Activated naive CD8-positive, alpha-beta T cell treated with anti-CD3 and anti-CD28 coated beads, Interleukin-2, amount 50 U/mL, for 24 hours (primary cell): ENCODE measurements at regions not wholly inside any gene's neighbourhood (a gene's known extent, or its start where the extent isn't known, plus 50 kb on each side); places are given as distances from the start of the nearest gene placed in this dataset.

Experiments
- ATAC-seq: fragments of 150-1000 bp; cut with Tn5 transposase; one replicate; pipeline ENCODE4 v1.10.0; 2021
- DNase-seq: peaks from one replicate; pipeline ENCODE4 v3.0.0; 2021
- H3K27ac Mint-ChIP-seq: one replicate; pipeline ENCODE4 v1.8.0; 2021; ENCODE audit warnings: mild to moderate bottlenecking, mixed read lengths
- H3K27me3 Mint-ChIP-seq: one replicate; pipeline ENCODE4 v1.8.0; 2021; ENCODE audit warnings: mixed read lengths
- H3K36me3 Mint-ChIP-seq: one replicate; pipeline ENCODE4 v1.8.0; 2021; ENCODE audit warnings: low read depth, mixed read lengths
- H3K4me1 Mint-ChIP-seq: one replicate; pipeline ENCODE4 v1.8.0; 2021; ENCODE audit warnings: mixed read lengths
- H3K4me3 Mint-ChIP-seq: one replicate; pipeline ENCODE4 v1.8.0; 2021; ENCODE audit warnings: mild to moderate bottlenecking, moderate library complexity, mixed read lengths
- H3K9me3 Mint-ChIP-seq: one replicate; pipeline ENCODE4 v1.8.0; 2021; ENCODE audit warnings: mixed read lengths

- no peak for DNase-seq
- ATAC-seq: no peak
- Mint-ChIP-seq H3K9me3 (no peaks in the 10 kb centered on the region), H3K27ac (no peak overlapping the region), H3K36me3 (no peaks in the 10 kb centered on the region), H3K27me3 (no peaks in the 10 kb centered on the region), H3K4me1 (no peaks in the 10 kb centered on the region), H3K4me3 (no peak overlapping the region)
Measured at GRCh38 chr10:33803248-33803647, 468.8 kb upstream of the NRP1 start.

GRCh38 chr10:33802566-33802965, 468.1 kb upstream of the NRP1 start:
- Mint-ChIP-seq H3K9me3 (no peaks in the 10 kb centered on the region), H3K27ac (no peak overlapping the region), H3K27me3 (no peaks in the 10 kb centered on the region), H3K36me3 (no peaks in the 10 kb centered on the region), H3K4me1 (no peaks in the 10 kb centered on the region), H3K4me3 (no peak overlapping the region)
- DNase-seq: no peak
- no peak for ATAC-seq

- Mint-ChIP-seq H3K4me3 (no peak overlapping the region), H3K9me3 (no peaks in the 10 kb centered on the region), H3K27me3 (no peaks in the 10 kb centered on the region), H3K4me1 (no peaks in the 10 kb centered on the region), H3K36me3 (no peaks in the 10 kb centered on the region), H3K27ac (no peak overlapping the region)
- DNase-seq (no peak), ATAC-seq (no peak)
Measured at GRCh38 chr10:33801705-33802104, 467.2 kb upstream of the NRP1 start.

GRCh38 chr10:33800986-33801385, 466.5 kb upstream of the NRP1 start:
- no peak overlapping the region for H3K27ac Mint-ChIP-seq
- DNase-seq (no peak), ATAC-seq (no peak)
- H3K27me3 Mint-ChIP-seq: no peaks in the 10 kb centered on the region
- H3K9me3 Mint-ChIP-seq: no peaks in the 10 kb centered on the region
- H3K4me1 Mint-ChIP-seq: no peaks in the 10 kb centered on the region
- no peak overlapping the region for H3K4me3 Mint-ChIP-seq
- H3K36me3 Mint-ChIP-seq: no peaks in the 10 kb centered on the region

- DNase-seq: no peak
- no peaks in the 10 kb centered on the region for H3K4me1 Mint-ChIP-seq
- no peaks in the 10 kb centered on the region for H3K36me3 Mint-ChIP-seq
- H3K4me3 Mint-ChIP-seq: no peak overlapping the region
- no peaks in the 10 kb centered on the region for H3K27me3 Mint-ChIP-seq
- ATAC-seq: no peak
- no peaks in the 10 kb centered on the region for H3K9me3 Mint-ChIP-seq
- no peak overlapping the region for H3K27ac Mint-ChIP-seq
Measured at GRCh38 chr10:33800545-33800944, 466.1 kb upstream of the NRP1 start.

GRCh38 chr10:33799944-33800323, 465.5 kb upstream of the NRP1 start:
- Mint-ChIP-seq H3K27me3 (no peaks in the 10 kb centered on the region), H3K36me3 (no peaks in the 10 kb centered on the region), H3K9me3 (no peaks in the 10 kb centered on the region), H3K4me1 (no peaks in the 10 kb centered on the region), H3K27ac (no peak overlapping the region), H3K4me3 (no peak overlapping the region)
- no peak for ATAC-seq
- no peak for DNase-seq

- ATAC-seq (no peak), DNase-seq (no peak)
- Mint-ChIP-seq H3K27me3 (no peaks in the 10 kb centered on the region), H3K4me3 (no peak overlapping the region), H3K4me1 (no peaks in the 10 kb centered on the region), H3K9me3 (no peaks in the 10 kb centered on the region), H3K36me3 (no peaks in the 10 kb centered on the region), H3K27ac (no peak overlapping the region)
Measured at GRCh38 chr10:33799281-33799943, 464.9 kb upstream of the NRP1 start.

- no peak for DNase-seq
- H3K4me3 Mint-ChIP-seq: no peak overlapping the region
- H3K36me3 Mint-ChIP-seq: no peaks in the 10 kb centered on the region
- H3K27ac Mint-ChIP-seq: no peak overlapping the region
- H3K4me1 Mint-ChIP-seq: no peaks in the 10 kb centered on the region
- ATAC-seq: no peak
- no peaks in the 10 kb centered on the region for H3K9me3 Mint-ChIP-seq
- no peaks in the 10 kb centered on the region for H3K27me3 Mint-ChIP-seq
Measured at GRCh38 chr10:33798754-33799153, 464.3 kb upstream of the NRP1 start.

GRCh38 chr10:33796680-33797079, 462.2 kb upstream of the NRP1 start:
- H3K4me1 Mint-ChIP-seq: no peaks in the 10 kb centered on the region
- no peaks in the 10 kb centered on the region for H3K9me3 Mint-ChIP-seq
- no peak overlapping the region for H3K4me3 Mint-ChIP-seq

GRCh38 chr10:33795529-33795928, 461.1 kb upstream of the NRP1 start:
- Mint-ChIP-seq H3K9me3 (no peaks in the 10 kb centered on the region), H3K27me3 (no peaks in the 10 kb centered on the region), H3K4me3 (no peak overlapping the region), H3K36me3 (no peaks in the 10 kb centered on the region), H3K4me1 (no peaks in the 10 kb centered on the region), H3K27ac (no peak overlapping the region)
- no peak for DNase-seq
- no peak for ATAC-seq

More at GRCh38 chr10:33796680-33797079, 462.2 kb upstream of the NRP1 start:
- Mint-ChIP-seq H3K36me3 (no peaks in the 10 kb centered on the region), H3K27me3 (no peaks in the 10 kb centered on the region), H3K27ac (no peak overlapping the region)
- DNase-seq: no peak
- ATAC-seq: no peak

GRCh38 chr10:33794460-33794859, 460.0 kb upstream of the NRP1 start:
- Mint-ChIP-seq H3K9me3 (no peaks in the 10 kb centered on the region), H3K36me3 (no peaks in the 10 kb centered on the region), H3K27me3 (no peaks in the 10 kb centered on the region), H3K4me3 (no peak overlapping the region), H3K4me1 (no peaks in the 10 kb centered on the region), H3K27ac (no peak overlapping the region)
- DNase-seq (no peak), ATAC-seq (no peak)

- H3K36me3 Mint-ChIP-seq: no peaks in the 10 kb centered on the region
- H3K4me1 Mint-ChIP-seq: no peaks in the 10 kb centered on the region
- no peaks in the 10 kb centered on the region for H3K9me3 Mint-ChIP-seq
- no peaks in the 10 kb centered on the region for H3K27me3 Mint-ChIP-seq
- ATAC-seq (no peak), DNase-seq (no peak)
- H3K4me3 Mint-ChIP-seq: no peak overlapping the region
- H3K27ac Mint-ChIP-seq: no peak overlapping the region
Measured at GRCh38 chr10:33793793-33794192, 459.3 kb upstream of the NRP1 start.

GRCh38 chr10:33791272-33791660, 456.8 kb upstream of the NRP1 start:
- DNase-seq: no peak

GRCh38 chr10:33790521-33791271, 456.2 kb upstream of the NRP1 start:
- H3K4me1 Mint-ChIP-seq: no peaks in the 10 kb centered on the region
- no peaks in the 10 kb centered on the region for H3K9me3 Mint-ChIP-seq
- H3K36me3 Mint-ChIP-seq: no peaks in the 10 kb centered on the region
- H3K27ac Mint-ChIP-seq: no peak overlapping the region
- ATAC-seq (no peak), DNase-seq (no peak)
- no peaks in the 10 kb centered on the region for H3K27me3 Mint-ChIP-seq
- no peak overlapping the region for H3K4me3 Mint-ChIP-seq

More at GRCh38 chr10:33791272-33791660, 456.8 kb upstream of the NRP1 start:
- H3K27ac Mint-ChIP-seq: no peak overlapping the region
- H3K36me3 Mint-ChIP-seq: no peaks in the 10 kb centered on the region
- no peak for ATAC-seq
- no peaks in the 10 kb centered on the region for H3K9me3 Mint-ChIP-seq
- no peak overlapping the region for H3K4me3 Mint-ChIP-seq
- H3K27me3 Mint-ChIP-seq: no peaks in the 10 kb centered on the region
- H3K4me1 Mint-ChIP-seq: no peaks in the 10 kb centered on the region

GRCh38 chr10:33783557-33783956, 449.1 kb upstream of the NRP1 start:
- no peaks in the 10 kb centered on the region for H3K36me3 Mint-ChIP-seq
- no peak for DNase-seq
- no peak for ATAC-seq
- no peak overlapping the region for H3K4me3 Mint-ChIP-seq
- H3K4me1 Mint-ChIP-seq: no peaks in the 10 kb centered on the region
- H3K27me3 Mint-ChIP-seq: no peaks in the 10 kb centered on the region
- H3K9me3 Mint-ChIP-seq: no peaks in the 10 kb centered on the region
- no peak overlapping the region for H3K27ac Mint-ChIP-seq
